ENCODE measurements at regions not wholly inside any gene's neighbourhood (a gene's known extent, or its start where the extent isn't known, plus 50 kb on each side); places are given as distances from the start of the nearest gene placed in this dataset.
"Not testable (repeated sequence)": the region's sequence is repeated elsewhere in the genome, so short reads cannot be mapped to it uniquely, and the experiment has no call there.

DNA sequence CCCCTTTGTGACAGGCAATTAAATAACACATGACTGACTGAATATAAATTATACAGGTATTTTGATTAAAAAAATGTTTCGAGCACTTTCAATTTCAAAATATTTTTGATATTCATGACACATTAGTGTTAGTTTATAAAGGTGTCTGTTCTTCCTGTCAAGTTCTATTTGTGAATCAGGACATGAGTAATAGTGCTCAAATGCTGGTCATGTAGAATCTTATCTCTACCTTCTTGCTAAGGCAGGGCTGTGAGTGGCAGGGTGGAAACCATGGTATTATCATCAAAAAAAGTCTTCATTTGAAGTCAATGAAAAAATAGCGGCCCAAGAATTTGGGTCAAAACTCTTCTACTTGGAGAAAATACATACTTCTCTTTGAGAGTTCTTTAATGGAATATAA, 250.2 kb downstream of the DACT1 start:
- no peak for DNase-seq (ENCODE audit: low spot score)

- peak; percentile 75 for DNase-seq (ENCODE audit: low spot score)
These were observed 261.0 kb downstream of the DACT1 start for GRCh38 chr14:58898655-58899316.

GRCh38 chr14:58899317-58899713, 261.6 kb downstream of the DACT1 start:
- peak; percentile 57 for DNase-seq (ENCODE audit: low spot score)

GRCh38 chr14:58901826-58902225, 264.1 kb downstream of the DACT1 start:
- no peak for DNase-seq (ENCODE audit: low spot score)

GRCh38 chr14:58904776-58905175, 267.0 kb downstream of the DACT1 start:
- DNase-seq (ENCODE audit: low spot score) = no peak

DNA sequence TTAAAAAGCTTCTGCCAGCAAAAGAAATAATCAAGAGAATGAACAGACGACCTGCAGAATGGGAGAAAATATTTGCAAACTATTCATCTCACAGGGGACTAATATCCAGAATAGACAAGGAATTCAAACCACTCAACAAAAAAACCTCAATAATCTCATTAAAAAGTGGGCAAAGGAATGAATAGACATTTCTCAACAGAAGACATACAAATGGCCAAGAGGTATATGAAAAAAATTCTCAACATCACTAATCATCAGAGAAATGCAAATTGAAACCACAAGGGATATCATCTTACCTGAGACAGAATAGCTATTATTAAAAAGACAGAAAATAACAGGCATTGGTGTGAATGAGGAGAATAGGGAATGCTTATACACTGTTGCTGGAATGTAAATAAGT, 270.0 kb downstream of the DACT1 start:
- no peak for DNase-seq (ENCODE audit: low spot score)

DNA sequence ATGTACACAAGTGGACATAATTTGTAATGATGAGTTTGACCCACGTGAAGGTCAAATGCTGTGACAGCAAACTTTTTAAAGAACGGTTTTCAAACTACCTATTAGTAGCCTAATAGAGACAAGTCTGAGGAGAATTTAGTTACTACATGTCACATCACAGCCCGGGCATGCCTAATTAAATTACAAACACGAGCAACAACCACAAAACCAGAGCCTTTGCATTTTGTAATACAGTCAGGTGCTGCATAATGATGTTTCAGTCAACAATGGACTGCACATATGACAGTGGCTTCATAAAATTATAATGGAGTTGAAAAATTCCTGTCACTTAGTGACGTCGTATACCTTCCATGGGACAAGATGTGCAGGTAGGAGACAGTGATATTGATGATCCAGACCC, 274.5 kb downstream of the DACT1 start:
- no peak for DNase-seq (ENCODE audit: low spot score)

GRCh38 chr14:58912799-58913432, 275.2 kb downstream of the DACT1 start:
- DNase-seq (ENCODE audit: low spot score) = no peak

DNA sequence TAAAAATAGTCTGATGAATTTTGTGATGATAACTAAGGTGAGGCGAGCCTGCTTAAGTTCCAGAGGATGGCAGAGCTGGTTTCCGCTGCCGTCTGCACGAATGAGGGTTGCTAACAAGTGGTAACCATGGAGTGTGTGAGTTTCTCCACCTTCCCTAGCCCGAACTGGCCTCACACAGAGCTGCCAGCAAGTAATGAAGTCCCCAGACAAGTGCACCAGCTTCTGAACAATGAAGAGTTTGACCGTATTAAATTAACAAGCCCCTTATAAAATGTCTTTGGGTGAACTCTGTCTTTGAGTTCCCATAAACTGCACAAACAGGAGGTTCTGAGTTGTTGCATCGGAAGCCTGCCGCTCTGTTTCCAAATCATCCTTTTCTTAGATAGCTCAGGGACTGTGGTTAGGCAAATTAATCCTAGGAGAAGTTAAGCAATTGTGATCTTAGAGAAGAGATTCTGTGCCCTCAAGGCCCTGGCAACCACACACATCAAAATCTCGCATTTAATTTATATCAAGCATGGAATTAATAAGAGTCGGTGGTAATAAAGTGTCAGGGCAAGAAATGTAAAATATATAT, 274.1 kb upstream of the DAAM1 start:
- no peak for DNase-seq (ENCODE audit: low spot score)

DNA sequence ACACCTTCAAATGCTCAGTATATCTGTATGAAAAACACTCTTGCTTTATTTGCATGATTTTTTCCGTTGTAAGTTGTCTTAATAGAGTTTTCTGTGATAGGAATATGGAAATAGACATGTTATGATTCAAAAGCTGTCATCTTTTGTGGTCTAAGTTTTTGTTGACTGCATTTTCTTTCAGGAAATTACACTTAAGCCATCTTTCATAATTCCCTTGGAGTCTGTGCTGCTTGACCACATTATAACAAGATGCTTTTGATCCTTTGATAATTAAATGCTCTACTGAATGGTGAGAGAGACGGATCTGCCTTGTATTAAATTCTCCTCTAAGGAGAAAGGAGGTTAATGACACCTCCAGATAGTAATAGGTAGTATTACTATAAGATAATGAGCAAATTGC, 272.8 kb upstream of the DAAM1 start:
- DNase-seq (ENCODE audit: low spot score) = no peak

DNA sequence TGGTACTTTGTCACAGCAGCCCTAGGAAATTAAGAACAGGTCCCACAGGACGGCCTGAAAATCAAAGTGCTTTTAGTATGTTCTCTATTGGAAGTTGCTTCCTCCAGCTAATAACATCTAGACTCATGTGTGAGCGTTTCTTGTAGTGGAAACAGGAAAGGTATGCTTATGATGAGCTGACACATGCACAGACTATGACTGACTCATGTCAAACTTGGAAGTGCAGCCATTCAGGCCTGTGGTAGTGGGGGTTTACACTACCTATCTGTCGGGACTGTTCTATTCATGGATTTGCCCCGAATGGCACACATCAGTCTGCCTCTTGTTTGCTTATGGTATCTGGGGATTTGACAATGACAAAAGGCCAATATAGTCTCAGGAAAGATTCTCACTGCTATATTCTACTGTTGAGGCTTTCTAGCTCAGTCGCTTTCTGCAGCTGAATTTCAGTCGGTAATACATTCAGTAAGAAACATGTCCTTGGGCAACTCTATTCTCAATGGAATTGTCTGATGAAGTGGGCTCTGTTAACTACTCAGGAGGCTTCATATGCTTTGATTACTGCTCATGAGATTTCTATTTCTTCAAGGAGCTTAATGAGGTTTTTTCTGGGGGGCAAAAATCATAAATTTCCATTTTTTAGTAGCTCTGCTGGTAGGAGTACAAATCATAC, 270.3 kb upstream of the DAAM1 start:
- DNase-seq (ENCODE audit: low spot score) = peak; percentile 15

DNA sequence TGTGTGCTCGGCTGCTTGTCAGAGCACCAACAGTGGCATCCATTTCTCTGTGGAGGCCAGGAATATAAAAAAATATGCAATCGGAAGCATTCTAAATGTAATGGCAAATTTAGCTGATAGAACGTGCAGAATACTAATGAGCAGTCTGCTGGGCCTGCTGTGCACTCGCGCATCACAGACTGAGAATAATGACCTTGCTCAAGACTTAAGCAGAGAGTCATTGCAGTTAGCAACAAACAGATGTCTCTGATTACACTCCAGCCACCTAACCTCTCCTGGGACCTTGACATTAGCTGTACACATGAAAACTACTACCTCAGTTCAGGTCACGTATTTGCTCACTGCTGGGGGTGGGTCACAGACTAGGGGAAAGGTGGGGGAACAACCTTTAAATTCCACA, 269.2 kb upstream of the DAAM1 start:
- DNase-seq (ENCODE audit: low spot score) = no peak

GRCh38 chr14:58920230-58920629, 268.2 kb upstream of the DAAM1 start:
- no peak for DNase-seq (ENCODE audit: low spot score)

- DNase-seq (ENCODE audit: low spot score) = not testable (repeated sequence)
These were observed 266.1 kb upstream of the DAAM1 start for GRCh38 chr14:58922201-58922940.

DNA sequence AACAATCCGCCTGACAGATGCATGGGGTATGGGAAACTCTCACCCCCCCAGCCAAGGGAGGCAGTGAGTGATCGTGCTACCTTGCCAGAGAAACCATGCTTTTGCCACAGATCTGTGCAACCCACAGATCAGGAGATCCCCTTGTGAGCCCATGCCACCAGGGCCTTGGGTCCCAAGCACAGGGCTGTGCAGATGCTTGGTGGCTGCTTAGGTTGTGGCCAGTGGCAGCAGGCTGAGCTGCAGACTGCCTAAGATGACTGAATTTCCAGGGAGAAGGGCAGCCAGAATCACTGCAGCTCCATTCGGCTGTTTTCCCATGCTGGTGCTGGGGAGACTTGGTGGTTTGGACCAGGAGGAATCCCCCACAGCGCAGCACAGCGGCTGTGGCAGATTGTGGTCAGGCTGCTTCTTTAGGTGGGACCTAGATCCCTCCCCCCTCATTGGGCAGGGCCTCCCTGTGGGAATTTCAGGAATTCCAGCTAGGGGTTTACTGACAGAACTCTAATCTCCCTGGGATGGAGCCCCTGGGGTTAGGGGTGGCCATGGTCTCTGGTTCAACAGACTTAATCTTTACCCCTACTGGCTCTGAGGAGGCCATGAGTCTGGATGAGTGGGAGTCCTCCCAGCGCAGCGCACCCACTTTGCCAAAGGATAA, 264.6 kb upstream of the DAAM1 start:
- DNase-seq (ENCODE audit: low spot score) = no peak

- DNase-seq (ENCODE audit: low spot score) = peak; percentile 41
These were observed 246.8 kb upstream of the DAAM1 start for GRCh38 chr14:58941629-58942028.

DNA sequence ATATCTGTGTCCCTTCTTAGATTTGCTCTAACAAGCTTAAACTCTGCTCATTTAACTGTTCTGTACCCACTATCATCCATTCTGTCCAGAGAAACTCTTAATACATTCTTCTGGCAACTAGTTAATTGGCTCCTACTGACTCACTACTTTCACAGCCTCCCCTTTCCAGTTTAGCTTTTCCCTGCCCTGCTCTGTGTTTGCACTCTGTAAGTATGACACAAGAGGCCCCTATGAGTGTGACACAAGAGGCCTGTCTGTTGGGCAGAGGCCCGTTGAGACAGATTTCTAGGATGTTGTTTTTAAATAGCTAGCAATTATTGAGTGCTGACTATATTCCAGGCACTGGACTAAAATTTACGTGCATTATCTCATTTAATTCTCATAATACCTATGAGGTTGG, 246.0 kb upstream of the DAAM1 start:
- peak; percentile 46 for DNase-seq (ENCODE audit: low spot score)

DNA sequence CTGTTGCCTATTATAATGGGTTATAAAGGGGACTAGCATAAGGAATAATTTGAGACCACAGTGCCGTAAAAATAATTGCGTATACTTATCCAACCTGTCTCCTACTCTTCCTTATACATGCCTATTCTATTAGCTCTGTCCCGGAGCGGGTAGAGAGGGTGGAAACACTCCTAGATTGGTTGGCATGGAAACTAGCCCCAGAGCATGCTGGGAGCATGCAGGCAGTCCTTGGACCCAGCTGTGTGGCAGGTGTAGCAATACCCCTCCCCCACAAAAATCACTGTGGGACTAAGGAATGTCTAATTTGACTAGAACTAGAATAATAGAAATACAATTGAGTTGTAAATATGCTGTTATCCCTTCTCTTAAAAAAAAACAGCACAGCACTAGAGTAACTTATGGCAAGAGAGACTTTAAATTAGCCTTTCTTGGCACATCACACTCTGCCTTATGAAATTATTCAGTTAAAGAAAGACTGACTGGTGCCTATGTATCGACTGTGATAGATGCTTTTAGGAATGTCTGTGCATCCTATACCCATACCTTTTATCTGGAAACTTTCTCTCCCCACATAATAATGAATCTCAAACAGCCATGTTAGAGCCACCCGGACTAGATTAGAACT, 244.0 kb upstream of the DAAM1 start:
- no peak for DNase-seq (ENCODE audit: low spot score)

GRCh38 chr14:58944968-58945356, 243.5 kb upstream of the DAAM1 start:
- no peak for DNase-seq (ENCODE audit: low spot score)

DNA sequence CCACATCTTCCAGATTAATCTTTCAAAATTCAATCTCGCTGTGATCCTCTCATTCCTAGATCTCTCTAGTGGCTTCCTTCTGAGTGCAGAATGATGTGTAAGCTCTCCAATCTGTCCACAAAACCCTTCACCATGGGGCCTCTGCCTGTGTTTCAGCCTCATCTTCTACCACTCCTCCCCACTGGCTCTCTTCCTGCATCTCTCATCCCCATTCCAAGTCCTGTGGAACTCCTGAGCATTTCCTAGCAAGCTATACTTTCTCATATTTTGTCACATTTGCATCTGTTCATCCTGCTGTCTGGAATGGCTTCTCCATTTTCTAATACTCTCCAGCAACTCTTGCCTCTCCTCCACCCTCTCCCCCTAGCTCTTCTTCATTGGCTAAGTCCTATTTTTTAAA, 242.0 kb upstream of the DAAM1 start:
- no peak for DNase-seq (ENCODE audit: low spot score)

- DNase-seq (ENCODE audit: low spot score) = no peak
These were observed 241.3 kb upstream of the DAAM1 start for GRCh38 chr14:58947156-58947555.

Data from GM03348 (cell line).